ENCODE measurements at regions not wholly inside any gene's neighbourhood (a gene's known extent, or its start where the extent isn't known, plus 50 kb on each side); places are given as distances from the start of the nearest gene placed in this dataset.

DNA sequence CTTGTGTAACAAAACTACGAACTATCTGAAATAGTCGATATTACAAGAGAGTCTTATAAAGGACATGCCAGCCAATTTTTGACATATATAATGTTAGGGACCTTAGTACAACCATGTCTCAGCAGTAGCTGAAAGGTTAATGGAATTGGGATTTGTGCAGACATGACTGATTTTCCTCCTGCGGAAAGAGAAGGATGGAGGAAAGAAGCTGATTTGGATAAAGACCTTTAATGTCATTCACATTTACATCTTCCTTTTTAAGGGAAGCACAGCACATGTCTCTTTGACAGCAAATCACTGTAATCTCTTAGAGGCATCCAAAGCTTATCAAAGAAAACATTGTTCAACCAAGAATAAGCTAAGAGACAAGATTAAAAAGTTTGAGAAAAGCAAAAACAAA is 1976.2 kb upstream of the IGFBP7 start:
- DNase-seq (ENCODE audit: low spot score), result no peak

DNA sequence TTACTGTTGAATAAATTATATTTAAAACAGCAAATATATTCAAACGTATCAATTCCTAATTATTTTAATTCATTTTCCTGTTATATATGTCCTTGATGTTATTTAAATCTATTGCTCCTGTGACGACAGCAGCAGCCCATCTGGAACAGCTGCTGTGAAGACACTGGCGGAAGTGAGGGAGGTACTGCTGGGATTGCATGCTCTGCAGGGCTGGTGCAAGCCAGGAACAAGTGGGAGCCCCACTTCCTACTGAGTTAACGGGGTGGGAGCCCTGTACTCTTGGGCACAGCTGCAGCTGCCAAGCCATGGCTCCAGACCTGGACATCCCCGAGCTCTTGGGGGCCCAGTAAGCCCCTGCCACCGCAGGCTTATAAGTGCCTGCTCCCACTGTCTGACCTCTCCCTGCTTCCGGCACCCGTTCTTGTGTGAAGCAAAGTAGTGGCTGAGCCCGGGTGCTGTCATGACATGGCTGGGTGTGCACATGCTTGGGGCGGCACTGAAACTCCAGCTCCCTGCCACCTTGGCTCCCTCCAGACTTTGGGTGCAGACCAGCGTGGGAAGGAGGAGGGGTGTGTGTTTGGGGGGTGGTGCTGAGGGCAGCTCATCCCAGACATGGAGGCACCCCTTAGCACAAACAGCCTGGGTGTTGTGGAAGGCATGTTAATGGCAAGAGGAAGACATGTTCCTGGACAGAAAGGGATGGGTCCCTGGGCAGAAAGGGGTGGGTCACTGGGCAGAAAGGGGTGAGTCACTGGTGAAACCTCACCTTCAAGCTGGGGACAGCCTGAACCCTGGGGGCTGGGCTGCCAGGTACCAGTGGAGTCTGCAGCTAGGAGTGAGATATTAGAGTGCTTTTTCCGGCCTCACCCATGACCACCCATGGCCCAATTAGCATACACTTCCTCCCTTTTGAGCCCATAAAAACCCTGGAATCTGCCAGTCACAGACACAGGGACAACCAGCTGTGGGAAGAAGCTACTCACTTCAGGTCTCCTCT is 1981.3 kb upstream of the IGFBP7 start:
- no peak for DNase-seq (ENCODE audit: low spot score)

DNA sequence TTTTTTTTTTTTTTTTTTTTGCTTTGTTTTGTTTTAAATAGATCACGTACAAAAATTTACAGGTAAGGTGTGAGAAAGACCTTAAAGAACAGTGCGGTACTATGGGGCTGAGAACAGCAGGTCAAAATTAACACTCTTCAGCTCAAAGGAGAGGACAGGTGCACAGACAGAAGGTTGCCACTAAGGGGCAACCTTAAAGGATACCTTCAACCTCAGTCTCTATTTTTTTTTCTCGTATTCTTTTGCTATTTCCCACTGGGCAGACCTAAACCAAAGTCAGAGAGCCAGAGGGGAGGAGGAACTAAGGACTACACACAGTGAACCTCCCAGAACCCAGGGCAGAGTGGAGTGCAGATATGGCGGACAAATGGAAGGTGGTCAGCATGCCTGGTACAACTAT is 1984.3 kb upstream of the IGFBP7 start:
- no peak for DNase-seq (ENCODE audit: low spot score)

DNA sequence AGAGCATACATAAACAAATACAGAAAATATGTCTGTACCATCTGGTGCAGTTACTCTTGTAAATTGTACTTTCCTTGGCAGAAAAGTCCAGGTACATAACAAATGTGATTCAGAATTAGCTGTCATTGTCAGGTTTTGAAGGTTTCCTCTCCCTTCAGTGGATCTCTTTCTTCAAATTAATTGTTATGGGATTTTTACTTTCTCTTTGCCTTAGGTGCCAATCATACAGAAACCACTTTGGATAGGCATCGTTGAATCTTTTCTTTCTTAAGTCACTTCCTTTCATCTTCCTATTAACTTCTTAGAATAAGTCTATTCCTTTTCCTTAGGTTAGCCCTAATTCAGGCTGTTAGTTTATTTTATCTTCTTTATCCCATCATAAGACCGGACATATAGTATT is 1992.1 kb upstream of the IGFBP7 start:
- DNase-seq (ENCODE audit: low spot score), result no peak

DNA sequence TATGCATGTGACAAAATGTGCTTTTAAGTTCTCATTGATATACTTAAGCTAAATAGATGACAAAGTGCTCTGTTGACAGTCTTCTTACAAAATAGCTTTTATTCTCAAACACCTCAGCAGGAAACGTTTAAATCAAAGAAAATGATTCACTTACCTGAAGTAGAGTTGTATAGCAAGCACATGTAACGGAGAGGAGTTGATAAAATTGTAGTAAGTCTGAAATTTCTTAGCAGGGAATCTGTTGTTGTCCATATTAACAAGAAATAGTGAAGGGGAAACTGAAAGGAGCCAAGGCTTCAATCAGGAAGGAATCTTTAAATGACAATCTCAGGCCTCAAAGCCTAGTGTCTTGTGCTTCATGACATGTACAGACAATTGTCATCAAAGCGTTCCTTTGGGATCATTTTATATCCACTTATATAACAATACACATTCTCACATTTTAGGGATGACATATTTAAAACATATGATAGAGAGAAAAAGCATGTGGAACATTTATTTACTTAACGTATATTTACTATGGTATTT is 2010.2 kb upstream of the IGFBP7 start:
- DNase-seq (ENCODE audit: low spot score), result no peak

DNA sequence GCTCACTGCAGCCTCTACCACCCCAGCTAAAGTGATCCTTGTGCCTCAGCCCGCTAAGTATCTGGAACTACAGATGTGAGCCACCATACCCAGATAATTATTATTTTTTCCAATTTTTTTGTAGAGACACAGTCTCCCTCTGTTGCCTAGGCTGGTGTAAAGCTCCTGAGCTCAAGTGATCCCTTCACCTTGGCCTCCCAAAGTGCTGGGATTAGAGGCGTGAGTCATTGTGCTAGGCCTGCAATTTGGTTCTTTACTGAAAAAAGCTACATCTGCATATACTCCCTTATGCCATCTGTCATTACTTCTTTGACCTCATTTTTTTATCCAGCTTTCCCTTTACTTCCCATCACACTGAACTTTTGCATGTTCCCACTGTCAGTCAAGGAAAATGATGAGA is 2012.4 kb upstream of the IGFBP7 start:
- no peak for DNase-seq (ENCODE audit: low spot score)

DNA sequence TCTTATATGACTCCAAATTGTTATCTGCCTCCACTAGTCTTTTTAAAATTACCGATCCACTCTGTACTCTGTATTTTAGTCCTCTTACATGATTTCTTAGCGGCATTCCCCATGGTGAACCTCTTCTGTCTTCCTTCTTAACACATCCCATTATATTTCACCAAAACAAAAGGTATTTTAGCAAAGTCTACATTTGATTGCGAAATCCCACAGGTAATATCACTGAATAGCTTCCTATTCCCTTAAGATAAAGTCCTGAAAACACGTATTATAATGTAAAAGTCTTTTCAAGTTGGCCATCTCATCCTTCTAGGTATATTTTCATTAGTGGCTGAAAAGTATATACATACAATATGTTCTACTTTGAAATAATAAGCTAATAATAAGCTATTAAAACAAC is 2016.0 kb upstream of the IGFBP7 start:
- DNase-seq (ENCODE audit: low spot score), result no peak

DNA sequence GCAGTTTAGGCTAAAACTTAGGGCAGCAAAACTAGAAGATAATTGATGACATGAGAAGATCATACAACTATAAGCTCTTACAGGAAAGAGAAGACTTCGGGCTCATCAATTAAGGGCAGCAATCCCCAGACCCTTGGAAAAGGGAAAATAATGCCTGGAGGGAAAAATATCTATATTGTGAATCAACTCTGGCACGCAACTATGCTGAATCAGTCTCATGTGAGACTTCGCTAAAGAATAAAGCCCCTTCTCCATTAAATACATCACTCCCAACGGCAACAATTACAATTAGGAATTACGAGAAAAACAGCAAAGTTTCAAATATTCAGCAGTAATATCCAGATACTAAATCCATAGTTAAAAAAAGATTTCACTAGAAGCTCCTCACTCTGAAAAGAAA is 2016.8 kb upstream of the IGFBP7 start:
- no peak for DNase-seq (ENCODE audit: low spot score)

DNA sequence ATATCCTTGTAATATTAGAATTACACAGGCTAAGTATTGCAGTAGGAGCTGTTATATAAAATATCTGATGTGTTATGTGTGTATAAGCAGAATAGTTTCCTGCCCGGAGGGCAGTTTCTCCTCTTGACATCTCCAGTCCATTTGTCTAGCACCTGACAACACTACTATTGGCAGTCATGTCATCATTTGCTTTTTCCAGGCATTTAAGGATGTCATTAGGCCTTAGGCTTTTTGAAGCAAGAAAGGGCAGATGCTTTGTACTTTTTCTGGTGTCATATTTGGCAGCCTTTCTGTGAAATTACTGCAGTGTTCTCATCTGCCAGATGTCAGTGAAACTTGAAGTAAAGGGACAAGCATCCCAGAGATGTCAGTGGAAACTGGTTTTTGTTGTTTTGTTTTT is 2017.6 kb upstream of the IGFBP7 start:
- DNase-seq (ENCODE audit: low spot score), result no peak

DNA sequence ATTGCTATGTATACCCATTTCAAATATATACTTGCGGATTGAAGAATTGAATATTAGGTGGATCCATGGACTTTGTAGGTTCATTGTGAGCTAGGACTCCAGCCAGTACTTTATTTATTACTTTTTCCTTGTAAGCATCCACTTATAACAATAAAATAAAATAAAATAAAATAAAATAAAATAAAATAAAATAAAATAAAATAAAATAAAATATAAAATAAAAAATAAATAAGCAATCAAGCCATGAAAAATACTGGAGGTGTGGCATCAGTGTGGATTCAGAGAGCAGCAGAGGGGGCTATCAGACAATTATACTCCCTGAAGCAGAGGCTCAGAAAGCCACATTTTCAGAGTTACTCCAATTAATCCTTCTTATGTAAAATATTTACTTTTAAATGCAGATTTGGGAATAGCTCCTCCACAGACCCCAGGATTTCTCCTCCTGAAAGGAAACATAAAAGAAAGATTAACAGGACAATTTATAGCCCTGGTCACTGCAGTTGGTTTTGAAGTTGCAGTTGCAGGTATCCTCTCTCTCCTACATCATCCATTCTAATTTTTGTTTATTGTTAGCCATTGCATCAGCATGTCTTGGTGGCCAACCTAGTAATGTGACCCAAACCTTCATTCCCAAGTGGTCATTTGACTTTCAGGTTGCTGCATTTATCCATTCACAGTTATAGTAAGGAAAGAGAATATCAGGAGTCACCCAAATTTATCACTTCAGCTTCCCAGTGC is 2025.2 kb upstream of the IGFBP7 start:
- no peak for DNase-seq (ENCODE audit: low spot score)

DNA sequence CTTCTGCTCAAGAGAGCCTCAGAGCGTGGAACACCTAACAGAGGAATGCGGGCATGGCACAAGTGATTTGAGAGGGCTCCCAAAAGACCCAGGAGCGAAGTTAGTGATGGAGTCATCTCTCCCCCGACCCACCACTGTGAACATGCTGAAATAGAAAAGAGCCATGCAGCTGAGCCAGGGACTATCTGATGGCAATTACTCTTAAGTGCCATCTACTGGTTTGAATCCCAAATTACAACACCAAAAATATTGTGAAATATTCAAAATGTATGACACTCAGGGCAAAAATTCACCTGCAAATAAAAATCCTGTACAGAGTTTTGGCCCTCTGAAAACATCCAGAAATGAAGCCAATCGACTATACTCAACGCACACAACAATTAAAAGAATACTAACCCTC is 2038.9 kb upstream of the ADGRL3 start:
- DNase-seq (ENCODE audit: low spot score), result no peak

DNA sequence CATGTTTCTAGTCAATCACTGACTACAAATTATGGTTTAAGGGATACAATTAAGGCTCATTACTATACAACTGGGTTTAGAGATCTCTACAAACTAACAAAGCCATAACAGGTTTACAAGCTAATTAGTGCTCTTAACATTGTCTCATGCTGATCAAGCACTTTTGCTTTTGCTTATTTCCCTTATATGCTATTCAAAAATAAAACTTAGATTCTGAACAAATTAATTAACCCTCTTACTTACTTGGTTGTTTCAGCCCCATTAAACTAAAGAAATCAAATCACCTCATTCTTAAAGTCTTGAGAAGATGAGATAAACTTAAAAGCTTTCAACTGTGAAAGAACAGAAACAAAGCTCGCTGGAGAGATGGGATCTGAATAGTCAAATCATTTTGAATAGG is 2024.5 kb upstream of the ADGRL3 start:
- no peak for DNase-seq (ENCODE audit: low spot score)

DNA sequence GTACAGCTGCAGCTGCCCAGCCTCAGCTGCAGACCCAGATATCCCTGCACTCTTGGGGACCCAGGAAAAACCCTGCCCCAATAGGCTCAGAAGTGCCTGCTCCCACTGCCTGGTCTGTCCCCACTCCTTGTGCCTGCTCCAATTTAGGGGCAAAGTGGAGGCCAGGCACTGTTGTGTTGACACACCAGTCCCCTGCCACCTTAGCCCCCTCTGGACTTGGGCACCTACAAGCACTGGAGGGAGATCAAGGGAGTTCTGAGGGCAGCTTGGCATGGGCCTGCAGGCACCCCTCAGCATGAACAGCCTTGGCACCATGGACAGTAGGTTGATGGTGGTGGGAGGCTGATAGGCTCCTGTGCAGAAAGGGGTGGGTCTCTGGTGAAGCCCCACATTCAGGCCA is 2020.8 kb upstream of the ADGRL3 start:
- DNase-seq (ENCODE audit: low spot score), result no peak

DNA sequence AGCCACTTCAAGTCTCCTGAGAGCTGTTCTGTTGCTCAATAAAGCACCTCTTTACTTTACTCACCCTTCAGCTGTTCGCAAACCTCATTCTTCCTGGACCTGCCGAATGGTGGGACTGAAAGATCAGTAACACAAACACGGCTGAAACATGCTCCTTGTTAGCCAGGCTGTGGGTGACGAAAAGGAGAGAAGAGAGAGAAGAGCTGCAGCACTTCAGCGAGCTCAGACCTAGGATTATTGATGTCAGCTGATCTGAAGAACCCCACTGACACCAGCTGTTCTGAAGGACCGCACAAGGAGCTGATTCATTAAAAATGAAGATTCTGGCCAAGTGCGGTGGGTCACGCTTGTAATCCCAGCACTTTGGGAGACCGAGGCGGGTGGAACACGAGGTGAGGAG is 2020.0 kb upstream of the ADGRL3 start:
- no peak for DNase-seq (ENCODE audit: low spot score)

DNA sequence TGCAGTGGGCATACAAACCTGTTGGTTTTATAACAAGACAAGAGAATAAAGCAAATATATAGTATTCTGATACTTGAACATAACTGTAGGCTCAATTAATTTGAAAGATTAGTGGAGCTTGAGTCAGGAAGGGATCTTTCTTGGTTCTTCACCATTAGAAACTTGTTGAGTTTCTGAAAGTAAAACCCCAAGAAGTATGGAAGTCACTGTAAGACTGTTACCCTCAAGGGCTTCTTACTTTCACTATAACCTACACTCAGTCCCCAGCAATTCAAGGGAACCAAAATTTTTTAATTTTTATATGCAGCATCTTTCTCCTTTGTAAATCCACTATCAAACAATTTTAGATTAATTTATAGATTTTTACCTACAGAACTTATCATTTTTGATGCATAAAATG is 2019.2 kb upstream of the ADGRL3 start:
- no peak for DNase-seq (ENCODE audit: low spot score)

DNA sequence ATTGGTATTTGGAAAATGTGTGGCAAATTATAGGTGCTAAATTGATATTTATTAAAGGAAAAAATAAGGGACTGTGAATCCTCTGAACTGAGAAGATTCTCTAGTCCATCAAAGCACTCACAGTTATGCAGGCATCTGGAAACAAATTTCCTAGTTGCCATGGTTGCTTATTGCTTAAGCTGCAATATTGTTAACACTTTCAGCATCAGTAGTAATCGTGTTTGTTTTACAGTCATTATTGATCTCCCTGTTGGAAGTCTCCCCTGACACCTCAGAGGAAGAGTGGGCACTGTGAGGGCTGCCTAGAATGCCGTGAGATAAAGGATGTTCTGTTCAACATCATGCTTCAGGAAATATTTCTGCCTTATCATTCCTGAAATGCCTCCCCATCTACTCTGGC is 2004.3 kb upstream of the ADGRL3 start:
- DNase-seq (ENCODE audit: low spot score), result no peak

DNA sequence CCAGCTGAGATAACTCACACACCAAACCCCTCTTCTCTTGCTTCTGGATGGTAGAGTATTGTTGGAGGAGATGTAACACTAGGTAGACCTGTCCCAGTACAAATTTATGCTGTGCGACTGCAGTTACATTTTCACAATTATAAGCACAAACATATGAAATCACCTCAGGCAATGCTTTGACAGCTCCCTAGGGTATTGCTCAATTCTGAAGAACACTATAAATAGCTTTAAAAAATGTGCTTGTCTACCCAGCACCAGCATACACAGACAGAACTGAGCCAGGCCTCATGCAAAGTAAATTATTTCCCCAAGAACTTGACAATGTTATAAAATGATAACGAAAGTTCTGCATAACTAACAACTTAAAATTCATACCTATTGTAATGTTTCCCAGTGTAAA is 1999.1 kb upstream of the ADGRL3 start:
- no peak for DNase-seq (ENCODE audit: low spot score)

DNA sequence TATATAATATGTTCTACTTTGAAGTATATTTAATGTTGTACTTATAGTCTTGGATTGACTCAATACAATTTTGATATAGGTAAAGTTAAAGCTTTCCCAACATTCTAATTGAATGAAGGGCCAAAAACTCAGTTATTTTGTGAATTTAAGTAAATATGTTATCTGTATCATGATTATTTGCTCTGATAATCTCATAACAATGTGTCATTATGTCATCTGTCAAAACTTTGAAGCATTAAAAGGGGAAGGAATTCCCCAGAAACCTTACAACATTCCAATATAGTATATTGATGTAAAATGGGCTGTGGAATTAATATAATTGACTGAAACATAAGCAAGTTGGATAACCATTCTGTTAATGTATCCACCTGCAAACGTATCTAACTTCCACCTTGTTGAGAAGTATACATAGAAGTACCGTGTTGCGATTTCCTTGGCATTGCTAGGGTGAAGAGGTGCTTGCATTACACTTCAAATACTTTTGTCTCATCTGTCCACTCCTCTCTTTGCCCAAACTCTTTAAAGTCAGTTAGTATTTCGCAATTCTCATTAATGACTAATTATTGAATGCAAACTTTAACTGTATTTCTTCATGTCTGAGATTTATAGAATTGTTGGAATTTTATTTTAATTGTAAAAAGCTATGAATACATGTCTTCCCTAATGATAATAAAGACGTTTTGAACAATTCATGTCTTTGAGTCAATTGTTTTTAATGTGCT is 1982.1 kb upstream of the ADGRL3 start:
- DNase-seq (ENCODE audit: low spot score), result no peak

DNA sequence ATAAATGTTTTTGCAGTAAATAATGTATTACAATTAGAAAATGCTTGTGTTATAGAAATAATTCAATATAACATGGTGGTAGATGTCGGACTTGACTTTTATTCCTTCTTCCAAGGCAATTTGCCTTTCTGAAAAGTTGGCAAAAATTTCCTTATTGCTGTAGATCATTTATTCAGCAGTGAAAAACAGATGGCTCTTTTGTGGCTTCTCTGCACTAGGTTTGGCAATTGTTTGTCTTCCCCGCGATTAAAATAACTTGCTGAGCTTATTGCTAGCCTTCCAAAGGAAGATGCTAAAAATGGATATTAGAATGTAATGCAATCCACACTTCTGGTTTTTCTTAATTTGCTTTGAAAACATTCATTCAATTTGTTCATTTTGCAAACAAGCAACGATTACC is 1977.9 kb upstream of the ADGRL3 start:
- no peak for DNase-seq (ENCODE audit: low spot score)

DNA sequence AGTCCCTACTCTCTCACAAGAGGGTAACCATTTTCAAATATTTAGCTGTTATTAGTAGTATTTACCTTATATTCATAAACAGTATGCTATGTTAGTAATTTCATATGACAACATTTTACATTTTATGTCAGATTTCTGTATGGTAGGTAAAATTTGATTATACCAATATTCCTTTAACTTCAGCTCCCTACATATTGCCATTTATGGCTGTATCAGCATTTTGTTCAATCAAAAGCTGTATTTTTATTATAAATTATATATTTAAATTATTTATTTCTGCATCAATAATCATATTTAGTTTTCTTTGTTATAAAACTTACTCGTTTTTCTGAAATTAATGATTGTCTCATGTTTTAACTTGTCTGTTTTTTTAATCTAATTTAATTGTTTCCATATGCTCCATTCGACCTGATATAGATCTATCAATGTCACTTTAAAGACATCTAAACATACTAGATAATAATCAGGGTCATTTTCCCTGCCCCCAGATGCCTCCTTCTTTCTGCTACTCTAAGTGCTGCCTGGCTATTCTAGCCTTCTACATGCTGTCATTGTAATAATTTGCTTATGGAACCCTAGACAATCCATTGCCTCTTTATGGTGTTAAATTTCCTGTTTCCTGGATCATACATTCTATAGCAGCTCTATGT is 1976.7 kb upstream of the ADGRL3 start:
- no peak for DNase-seq (ENCODE audit: low spot score)

DNA sequence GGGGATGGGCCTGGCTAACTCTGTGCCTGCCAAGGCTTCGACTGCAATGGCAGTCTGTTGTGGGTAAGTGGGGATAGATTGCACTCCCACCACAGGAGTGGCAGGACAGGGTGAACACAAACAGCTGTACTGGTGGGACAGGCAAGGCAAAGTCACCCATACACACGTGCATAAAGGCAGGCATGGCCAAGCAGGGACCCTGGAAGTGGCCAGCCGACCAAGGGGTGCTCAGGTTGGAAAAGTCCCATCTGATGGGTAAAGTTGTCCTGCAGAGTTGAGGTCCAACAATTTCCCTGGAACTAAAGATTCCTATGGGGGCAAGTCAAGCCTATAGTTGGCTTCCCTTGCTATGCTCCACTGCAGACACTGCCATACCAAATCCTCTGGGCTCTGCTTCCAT is 1961.9 kb upstream of the ADGRL3 start:
- DNase-seq (ENCODE audit: low spot score), result no peak

DNA sequence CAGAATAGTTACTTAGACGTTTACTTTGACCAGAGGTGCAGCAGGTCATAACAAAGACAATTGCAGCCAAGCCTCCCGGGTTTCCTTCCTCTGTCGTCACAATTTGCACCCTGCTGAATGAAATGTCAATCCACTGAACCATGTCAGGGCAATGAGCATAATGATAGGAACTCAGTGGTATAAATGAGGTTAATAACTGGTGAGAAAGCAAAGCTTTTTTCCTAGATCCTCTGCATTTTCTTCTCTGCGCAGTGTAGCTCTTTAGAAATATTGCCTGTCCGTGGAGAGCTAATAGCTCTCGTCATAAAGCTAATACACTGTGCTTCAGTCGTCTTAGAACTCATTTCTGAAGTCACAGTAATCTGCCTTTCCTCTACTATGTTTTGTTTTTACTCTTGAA is 1960.1 kb upstream of the ADGRL3 start:
- no peak for DNase-seq (ENCODE audit: low spot score)

Data from AG08395 (cell line).